Cardiac fibroblast (primary cell): ENCODE measurements at regions not wholly inside any gene's neighbourhood (a gene's known extent, or its start where the extent isn't known, plus 50 kb on each side); places are given as distances from the start of the nearest gene placed in this dataset.

Source experiments
- DNase-seq, 2 donors: peaks; one replicate each; pipeline versions ENCODE4 v3.0.0 to v3.0.0-alpha.2; 2010; ENCODE audit warnings: low read depth in 2 of 2
- H3K4me3 ChIP-seq, 2 donors: replicated peaks in 1 of 2; 1 replicate in 1 of 2; 2 replicates in 1 of 2; pipeline ENCODE4 v1.5.1; 2011; ENCODE audit warnings: low read depth in 2 of 2, low read length in 2 of 2, mild to moderate bottlenecking in 2 of 2, moderate library complexity in 1 of 2
- TF ChIP-seq, protein P1 (sequence below): IDR thresholded peaks from one replicate; pipeline ENCODE4 v1.5.1; 2011; ENCODE audit warnings: low read depth, mild to moderate bottlenecking, low read length, inconsistent platforms

DNA sequence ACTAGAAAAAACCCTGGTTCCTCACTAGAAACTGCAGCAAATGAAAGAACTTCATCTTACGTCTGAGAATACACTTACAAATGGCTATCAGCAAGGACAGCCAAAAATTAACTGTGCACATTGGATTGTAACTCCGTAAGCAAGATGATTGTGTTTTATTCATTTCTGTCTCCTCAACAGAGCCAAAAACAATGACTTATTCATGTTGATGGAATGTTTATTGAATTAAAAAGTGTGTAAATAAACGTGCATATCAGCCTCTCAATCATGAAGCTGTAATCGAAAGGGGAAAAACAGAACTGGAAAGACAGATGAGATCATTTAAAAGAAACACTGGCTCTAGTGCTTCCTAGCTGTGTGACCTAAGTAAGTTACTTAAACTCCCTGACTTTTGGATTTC, 307.5 kb upstream of the ZC3H12C start:
- TF ChIP-seq, protein P1, sequence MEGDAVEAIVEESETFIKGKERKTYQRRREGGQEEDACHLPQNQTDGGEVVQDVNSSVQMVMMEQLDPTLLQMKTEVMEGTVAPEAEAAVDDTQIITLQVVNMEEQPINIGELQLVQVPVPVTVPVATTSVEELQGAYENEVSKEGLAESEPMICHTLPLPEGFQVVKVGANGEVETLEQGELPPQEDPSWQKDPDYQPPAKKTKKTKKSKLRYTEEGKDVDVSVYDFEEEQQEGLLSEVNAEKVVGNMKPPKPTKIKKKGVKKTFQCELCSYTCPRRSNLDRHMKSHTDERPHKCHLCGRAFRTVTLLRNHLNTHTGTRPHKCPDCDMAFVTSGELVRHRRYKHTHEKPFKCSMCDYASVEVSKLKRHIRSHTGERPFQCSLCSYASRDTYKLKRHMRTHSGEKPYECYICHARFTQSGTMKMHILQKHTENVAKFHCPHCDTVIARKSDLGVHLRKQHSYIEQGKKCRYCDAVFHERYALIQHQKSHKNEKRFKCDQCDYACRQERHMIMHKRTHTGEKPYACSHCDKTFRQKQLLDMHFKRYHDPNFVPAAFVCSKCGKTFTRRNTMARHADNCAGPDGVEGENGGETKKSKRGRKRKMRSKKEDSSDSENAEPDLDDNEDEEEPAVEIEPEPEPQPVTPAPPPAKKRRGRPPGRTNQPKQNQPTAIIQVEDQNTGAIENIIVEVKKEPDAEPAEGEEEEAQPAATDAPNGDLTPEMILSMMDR: no peak
- DNase-seq: peak; percentile 19 to 43
- no peak overlapping the region for H3K4me3 ChIP-seq

DNA sequence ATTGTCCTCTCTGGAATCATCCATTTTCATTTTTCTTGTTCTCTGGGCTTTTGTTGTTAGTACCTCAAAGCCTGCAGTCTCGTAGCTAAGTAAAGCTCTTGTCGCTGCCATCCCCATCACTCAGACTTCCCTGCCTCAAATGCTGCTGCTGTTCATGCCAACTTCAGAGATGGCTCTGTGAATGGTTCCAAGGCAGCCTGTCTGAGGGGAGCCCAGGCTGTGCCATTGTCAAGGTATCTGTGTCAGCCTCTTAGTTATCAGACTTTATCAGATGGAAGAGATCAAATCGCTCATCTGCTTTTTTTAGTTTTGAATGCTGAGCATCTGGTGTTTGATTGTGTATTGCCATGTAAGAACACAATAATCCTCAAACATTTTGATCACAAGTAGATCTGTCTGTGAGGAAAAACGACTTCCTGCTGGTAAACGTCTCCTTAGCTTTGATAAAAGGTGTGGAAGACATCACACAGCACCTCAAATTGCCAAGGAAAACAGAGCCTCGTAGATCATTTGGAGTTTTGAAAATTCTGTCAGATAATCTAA, 304.2 kb upstream of the ZC3H12C start:
- no peak for DNase-seq
- no peak overlapping the region for H3K4me3 ChIP-seq
- TF ChIP-seq, protein P1: no peak

DNA sequence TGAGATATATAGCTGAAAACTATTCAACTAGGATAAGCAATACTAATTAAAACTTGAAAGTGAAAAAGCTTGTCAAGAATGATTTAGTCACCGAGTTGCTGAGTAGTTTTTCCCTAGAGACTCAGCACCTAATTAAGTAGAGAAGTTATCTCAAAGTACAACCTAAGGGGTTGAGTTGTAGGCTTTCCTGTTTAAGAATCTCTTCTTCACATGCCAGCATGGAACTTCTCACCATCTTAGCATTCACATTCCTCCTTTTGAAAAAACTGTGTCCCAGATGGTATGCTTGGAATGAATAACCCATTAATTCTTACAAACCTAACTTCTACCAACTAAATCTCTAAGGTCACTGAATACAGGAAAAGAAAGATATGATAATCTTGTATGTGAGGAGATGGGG, 303.3 kb upstream of the ZC3H12C start:
- TF ChIP-seq, protein P1: no peak
- DNase-seq: no peak
- H3K4me3 ChIP-seq: no peak overlapping the region

DNA sequence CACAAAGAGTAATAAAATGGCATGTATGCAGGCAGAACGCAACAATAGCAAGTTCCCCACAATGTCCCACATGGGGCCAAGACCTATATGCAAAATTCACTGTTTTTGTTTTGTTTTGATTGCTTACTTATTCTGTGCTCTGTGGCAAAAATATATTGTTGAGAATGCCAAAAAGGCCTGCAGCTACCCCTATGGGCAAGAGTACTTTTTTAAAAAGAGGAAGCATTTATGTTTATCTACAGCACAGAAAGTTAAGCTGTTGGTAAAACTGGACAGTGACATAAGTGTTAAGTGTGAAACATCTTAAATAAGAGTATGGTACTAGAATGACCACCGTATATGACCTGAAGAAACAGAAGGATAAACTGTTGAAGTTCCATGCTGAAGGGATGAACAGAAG, 301.9 kb upstream of the ZC3H12C start:
- TF ChIP-seq, protein P1: no peak
- DNase-seq: no peak
- H3K4me3 ChIP-seq: no peak overlapping the region

DNA sequence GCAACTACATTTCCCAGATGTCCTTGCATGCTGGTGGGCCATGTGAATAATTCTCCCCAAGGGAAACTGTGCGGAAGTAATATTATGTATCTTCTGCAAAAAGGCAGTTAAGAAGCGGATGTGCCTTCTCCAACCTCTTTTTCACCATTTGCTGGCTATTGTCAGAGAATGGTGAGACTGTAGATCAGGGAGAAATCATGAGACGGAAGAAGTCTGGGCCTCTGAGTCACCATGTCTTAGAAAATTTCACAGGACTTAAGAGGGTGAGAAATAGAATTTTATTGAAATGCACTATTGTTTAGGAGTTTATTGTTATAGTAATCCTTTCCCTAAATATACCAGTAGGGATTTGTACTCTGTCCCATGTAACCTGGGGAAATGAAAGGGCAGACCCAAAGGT, 298.7 kb upstream of the ZC3H12C start:
- H3K4me3 ChIP-seq: no peak overlapping the region
- TF ChIP-seq, protein P1: no peak

DNA sequence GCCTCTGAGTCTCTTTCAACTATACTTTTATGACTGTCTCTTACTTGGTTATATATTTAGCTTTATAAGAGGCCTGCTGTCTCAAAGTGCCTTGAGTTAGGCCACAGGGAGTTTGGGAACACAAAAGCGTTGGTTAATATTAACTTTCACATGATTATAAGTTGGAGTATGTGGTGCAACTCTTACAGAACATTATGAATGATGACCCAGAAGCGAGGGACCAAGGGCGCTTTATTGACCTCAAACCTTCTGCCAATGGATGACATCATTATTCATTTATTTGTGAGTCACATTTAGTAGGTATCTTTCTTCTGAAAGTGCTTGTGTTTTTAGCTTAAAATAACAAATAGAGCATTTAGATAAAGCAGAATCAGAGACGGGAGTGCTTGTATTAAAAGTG, 298.0 kb upstream of the ZC3H12C start:
- no peak overlapping the region for H3K4me3 ChIP-seq
- peak in 1 of 2 donors; percentile 57 for DNase-seq
- TF ChIP-seq, protein P1: no peak

More for the DNA sequence above, 298.7 kb upstream of the ZC3H12C start:
- peak in 1 of 2 donors; percentile 33 for DNase-seq

DNA sequence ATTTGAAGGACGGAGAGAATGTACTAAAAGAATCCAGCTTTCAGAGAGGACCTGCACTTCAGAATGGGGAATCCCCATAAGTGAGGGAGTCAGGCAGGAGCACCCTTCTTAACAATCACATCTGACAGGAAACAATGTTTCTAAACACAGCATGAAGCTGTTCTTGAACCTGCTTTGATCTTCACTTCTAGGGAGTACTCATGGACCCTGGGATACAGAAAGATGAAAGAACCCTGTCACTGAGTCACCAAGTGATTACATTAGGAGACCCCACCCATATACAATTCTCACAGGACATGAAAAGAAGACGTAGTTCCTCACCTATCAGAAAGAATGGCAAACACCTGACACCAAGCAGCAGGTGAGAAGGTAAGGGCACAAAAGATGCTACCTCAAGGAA, 296.9 kb upstream of the ZC3H12C start:
- no peak for DNase-seq
- TF ChIP-seq, protein P1: no peak
- no peak overlapping the region for H3K4me3 ChIP-seq
